Stimulated activated CD4-positive, alpha-beta T cell treated with anti-CD3 and anti-CD28 coated beads, Interleukin-12 subunit alpha, Interleukin-12 subunit beta, amount 100 ng/mL, for 24 hours (primary cell): ENCODE measurements at regions not wholly inside any gene's neighbourhood (a gene's known extent, or its start where the extent isn't known, plus 50 kb on each side); places are given as distances from the start of the nearest gene placed in this dataset.
"Not testable (repeated sequence)": the region's sequence is repeated elsewhere in the genome, so short reads cannot be mapped to it uniquely, and the experiment has no call there.

Experiments
- DNase-seq, 2 experiments: peaks; one replicate each; pipeline ENCODE4 v3.0.0-alpha.2; 2020; ENCODE audit warnings: low read depth in 2 of 2

DNA sequence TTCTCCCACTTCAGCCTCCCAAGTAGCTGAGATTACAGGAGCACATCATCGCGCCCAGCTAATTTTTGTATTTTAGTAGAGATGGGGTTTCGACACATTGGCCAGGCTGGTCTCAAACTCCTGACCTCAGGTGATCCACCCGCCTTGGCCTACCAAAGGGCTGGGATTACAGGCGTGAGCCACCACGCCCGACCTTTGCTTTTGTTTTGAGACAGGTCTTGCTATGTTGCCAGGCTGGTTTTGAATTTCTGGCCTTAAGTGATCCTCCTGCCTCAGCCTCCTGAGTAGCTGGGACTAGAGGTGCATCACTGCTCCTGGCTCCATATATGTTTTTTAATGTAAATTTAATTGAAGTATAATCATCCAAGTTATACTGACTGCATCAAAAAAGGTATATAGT, 80.2 kb upstream of the NEK6 start:
- DNase-seq: not testable (repeated sequence)

DNA sequence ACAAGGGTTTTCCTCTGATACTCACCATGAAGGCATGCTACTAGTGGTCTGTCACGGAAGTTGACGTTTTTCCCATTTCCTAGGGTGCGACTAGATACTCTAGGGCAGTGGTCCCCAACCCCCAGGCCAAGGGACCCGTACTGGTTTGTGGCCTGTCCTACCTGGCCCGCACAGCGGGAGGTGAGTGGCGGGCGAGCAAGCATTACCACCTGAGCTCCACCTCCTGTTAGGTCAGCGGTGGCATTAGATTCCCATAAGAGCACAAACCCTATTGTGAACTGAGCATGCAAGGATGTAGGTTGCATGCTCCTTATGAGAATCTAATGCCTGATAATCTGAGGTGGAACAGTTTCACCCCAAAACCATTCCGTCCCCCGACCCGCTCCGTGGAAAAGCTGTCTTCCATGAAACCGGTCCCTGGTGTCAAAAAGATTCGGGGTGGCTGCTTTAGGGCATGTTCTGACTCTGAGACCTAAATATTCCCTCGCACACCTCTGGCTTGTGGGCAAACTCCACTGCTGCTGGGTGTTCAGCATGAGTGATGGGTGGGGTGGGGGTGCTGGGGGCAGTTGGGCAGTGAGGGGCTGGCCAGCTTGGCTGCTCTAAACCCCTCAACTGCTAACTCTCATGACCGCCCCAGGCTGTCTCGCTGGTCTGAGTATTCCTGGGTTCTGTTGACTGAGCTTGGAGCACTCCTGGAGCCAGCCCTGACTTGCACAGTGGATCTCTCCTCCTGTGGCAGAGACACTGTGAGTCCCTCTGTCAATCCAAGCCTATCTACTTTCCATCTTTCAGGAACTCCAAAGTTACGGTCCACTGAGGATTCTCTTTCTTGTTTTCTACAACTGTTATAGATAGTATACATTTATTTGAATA, 78.3 kb upstream of the NEK6 start:
- no peak for DNase-seq

DNA sequence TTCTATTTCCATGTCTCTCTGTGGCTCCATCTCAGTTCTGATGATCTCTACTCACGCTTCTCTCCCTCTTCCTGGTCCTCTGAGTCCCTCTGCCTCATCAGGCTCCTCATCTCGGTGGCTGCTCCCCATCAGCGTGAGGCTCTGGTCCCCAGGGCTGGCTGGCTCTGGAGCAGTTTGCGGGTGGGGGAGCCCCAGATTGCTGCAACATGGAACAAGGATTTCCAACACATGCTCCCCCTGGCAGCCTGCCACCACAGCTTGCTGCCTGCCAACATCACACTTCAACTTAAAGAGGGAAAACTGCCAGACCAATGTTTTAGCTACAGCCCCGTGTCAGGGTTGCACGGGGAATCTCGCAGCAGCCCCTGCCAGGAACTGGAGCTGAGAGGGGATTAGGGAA, 77.2 kb upstream of the NEK6 start:
- no peak for DNase-seq

- no peak for DNase-seq
Observed at GRCh38 chr9:124182741-124183140, 75.0 kb upstream of the NEK6 start.

DNA sequence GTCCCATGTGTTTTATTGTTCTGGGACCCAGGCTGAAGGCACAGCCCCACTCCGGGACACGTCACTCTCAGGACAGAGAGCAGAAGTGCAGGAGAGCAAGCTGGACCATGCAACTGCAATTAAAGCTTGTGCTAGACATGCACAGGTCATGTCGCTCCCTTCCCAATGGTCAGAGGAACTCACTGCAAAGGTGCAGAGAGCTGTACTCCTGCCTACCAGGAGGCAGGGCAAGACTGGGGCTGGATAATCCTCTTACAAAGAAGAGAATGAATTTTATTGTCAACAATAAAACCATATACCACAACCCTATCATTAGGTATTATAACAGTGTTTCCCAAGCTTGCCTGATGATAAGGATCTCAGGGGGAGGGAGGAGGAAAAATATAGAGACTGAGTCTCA, 74.0 kb upstream of the NEK6 start:
- no peak for DNase-seq

- DNase-seq: no peak
Observed at GRCh38 chr9:124185413-124185812, 72.3 kb upstream of the NEK6 start.

DNA sequence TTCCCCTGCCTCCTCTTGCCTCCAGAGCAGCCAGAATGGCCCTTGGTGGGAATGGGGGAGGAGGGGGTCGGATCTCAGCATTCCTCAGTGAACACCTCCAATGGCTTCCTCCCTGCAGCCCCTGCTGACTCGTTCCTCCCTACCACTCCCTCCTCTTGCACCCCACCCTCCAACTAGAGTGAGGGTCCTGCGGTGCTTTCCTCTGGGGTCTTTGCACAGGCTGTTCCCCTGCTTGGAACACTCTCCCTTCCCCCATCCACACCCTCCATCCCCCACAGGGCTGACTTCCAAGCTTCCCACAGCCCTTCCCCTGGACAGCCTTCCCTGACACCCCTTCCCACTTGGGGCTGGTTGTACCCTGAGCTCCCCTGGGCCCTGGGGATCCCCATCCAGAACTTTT, 70.4 kb upstream of the NEK6 start:
- no peak for DNase-seq

DNA sequence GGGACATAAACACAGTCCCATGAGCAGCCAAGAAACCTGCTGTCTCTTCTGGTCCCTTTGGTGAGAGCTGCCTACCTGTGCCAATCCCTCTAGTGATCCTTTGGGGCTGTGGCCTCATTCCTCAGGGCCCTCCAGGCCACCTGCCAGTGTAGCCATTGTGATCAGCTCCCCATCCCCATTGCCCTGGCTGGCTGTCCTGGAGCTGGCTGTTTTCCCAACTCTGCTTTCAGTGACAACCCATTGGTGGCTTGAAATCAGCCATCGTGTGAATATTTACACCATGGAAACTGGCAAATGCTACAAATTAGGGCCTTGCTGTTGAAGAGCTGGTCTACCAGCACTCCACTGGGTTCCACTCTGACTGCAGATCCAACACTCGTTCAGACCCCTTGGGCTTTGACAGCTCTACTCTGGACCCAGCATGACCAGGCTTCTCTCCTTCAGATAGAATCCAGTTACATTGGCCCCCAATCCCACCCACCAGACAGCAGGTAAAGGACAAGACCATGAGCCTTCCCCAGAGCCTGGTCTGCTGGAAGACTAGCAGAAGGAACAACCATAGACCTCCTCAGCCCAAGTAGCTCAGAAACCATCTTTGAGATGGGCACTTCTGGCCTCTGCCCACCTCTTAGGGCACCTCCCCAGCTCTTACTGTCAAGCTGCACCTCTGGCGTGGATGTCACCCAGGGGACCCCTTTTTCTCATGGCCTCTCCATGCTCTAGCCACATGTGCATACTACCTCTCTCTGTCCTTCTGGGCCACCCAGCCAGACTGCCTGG, 69.2 kb upstream of the NEK6 start:
- no peak for DNase-seq

DNA sequence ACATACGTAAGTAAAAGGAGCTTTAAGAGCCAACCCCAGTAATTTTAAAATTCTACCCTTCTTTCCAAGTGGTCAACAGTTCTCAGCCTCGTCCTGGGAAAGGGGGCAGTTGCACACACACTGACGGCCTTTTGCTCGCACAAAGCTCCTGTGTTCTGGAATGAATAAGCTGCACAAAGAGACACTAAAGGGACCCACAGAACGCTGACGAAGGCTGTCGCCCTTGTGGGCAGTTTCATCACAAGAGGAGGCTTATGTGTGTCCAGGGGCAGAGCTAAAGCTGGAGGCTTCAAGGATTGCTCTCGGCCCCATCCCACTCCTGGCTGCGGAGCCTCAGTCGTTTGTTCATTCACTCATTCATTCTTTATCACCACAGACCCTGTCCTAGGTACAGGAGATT, 67.0 kb upstream of the NEK6 start:
- no peak for DNase-seq

DNA sequence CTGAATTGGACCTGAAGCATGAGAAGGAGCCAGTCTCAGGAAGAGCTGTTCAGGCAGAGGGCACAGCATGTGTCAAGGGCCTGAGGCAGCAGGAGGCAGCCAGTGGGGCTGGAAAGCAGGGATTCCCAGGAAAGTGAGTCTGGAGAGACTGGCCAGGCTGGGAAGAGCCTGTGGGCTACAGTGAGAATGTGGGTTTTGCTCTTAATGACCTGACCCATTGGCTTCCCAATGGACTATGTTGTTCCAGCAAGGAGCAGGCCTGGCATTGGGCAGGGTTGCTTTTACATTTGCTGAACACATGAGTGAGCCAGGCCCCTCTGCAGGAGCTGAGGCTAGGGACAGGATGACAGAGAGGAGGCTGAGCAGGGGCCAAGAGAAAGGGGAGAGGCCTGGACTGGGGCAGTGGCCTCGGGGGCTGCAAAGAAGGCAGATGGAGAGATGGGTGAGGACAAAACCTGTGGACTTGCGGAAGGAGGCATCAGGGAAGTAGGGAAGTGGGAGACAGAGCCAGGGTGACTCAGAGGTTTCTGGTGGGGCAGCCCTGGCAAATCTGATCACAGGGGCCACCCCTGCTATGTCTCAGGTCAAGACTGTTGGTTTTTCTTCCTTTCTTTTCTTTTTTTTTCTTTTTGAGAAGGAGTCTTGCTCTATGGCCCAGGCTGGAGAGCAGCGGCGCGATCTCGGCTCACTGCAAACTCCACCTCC, 65.9 kb upstream of the NEK6 start:
- no peak for DNase-seq

DNA sequence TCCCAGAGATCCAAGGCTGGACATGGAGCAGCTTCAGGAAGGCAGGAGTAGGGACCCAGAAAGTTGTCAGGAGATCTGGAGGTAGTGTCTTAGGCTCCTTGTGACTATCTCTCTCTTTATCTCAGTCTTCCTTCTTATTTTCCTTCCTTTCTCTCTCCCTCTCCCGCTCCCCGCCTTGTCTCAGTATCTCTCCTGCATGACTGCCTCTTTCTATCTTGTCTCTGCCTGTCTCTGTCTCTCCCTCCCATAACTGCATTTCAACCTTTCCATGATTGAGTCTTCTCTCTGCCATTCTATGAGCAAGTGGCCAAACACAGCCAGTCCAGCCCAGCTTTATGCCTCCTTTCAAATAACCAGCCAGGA, 61.0 kb upstream of the NEK6 start:
- no peak for DNase-seq

DNA sequence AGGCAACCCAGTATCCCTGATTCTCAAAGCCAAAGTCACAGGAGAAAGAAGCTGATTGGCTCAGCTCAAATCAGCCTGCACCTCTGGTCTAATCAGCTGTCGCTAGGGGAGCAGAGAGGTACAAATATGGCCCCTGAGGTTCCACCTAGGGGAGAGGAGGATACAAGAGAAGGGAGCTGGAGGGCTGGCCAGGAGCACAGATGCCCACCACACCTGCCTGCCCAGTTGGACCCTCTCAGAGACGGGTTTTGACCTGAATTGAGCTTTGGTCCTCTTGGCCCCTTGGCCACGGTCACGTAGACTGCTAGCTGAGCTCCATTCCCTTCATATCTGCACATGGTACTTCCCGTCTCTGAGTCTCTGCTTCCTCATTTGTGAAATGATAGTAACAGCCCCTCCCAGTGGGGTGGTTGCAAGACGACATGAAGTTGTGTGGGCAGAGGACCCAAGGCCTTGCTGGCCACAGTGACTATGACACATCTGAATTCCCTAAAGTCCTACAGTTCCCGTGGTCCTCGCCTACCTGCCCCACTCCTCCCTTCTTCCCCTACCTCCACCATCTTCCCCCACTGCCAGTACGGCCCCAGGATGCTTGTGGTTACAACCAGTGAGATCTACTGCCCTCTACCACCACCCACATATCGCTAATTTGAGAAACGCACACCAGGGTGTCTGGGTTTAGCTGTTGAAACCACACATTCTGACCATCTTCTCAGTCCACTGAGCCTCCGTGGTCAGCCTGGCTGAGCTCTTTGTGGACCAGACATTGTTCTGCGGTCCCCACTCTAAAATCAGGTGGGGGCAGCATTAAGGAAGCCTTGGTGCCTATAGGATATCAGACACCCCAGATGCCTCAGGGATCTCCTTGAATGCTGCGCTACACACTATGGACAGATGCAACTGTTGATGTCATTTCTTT, 60.3 kb upstream of the NEK6 start:
- DNase-seq: no peak

GRCh38 chr9:124198331-124198730, 59.4 kb upstream of the NEK6 start:
- DNase-seq: no peak

DNA sequence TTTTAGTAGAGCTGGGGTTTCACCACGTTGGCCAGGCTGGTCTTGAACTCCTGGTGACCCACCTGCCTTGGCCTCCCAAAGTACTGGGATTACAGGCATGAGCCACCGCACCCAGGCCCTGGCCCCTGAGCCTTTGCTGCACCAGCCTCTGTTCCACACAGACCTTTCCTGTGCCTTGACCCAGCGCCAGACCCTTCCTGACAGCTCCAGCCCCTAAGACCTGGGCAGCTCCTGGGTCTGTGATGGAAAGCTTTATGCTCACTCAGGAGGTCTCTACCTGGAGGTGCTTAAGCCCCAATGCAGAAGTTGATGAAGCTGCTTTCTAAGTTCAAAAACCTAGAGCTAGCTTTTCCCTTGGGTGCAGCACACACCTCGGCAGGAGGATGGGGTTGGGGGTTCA, 58.8 kb upstream of the NEK6 start:
- DNase-seq: no peak

DNA sequence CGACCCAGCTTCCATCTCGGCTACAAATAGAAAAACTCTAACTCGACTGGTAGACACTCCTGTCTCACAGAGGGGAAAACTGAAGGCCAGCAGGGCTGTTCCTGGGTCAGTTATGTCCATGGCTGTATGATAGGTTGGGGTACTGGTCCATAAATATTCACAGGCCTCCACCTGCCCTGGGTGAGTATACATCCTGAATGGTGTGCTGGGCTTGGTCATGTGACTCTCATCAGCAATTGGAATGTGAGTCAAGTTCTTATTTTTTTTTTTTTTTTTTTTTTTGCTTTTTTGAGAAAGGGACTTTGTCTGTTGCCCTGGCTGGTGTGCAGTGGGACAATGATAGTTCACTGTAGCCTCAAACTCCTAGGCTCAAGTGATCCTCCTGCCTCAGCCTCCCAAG, 58.3 kb upstream of the NEK6 start:
- no peak for DNase-seq

GRCh38 chr9:124202447-124202971, 55.2 kb upstream of the NEK6 start:
- DNase-seq: peak; percentile 72 to 84

DNA sequence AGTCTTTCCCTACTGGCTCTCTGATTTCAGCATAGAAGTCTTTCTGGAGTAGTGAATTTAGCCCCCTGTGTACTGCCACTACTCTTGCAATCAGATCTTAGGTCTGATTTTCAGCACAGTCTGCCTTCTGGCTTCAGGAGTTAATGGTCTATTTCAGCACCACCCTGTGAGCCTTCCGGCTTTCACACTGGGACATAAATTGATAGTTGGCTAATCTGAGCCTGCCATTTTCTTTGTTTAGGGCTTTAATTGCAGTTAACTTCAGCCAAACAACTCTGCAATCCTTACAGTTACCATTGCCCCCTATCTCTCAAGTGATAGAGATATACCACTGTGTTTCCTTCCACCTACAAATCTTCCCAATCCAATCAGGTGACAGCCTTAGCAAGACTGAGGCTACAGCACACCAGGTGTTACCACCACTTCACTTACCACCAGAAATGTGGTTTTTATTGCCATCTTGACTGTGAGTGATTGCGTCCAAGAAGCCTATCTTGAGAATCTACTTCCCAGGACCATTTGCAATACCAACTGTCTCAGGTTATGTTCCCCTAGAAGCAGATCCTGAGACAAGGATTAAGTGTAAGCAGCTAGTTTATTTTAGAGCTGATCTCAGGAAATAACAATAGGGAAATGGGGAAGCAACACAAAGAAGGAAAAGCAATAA, 51.9 kb upstream of the NEK6 start:
- no peak for DNase-seq

DNA sequence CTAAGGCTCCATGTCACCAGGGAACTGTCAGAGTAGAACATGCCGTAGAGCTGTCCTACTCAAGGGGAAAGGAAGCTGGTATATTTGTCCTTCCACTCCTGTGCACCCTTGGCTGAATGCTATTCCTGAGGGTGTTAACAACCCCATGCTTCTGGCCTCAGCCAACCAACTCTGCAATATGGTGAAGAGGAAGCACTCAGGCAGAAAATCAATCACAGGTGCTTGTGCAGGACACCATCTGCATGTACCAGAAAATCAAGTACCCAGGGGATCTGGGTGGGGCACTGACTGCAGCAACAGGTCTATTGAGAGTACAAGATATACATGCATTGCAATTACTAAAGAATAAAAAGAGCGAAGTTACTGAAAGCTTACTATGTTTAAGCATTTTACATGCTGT, 51.4 kb upstream of the NEK6 start:
- DNase-seq: no peak
